ENCODE measurements at regions not wholly inside any gene's neighbourhood (a gene's known extent, or its start where the extent isn't known, plus 50 kb on each side); places are given as distances from the start of the nearest gene placed in this dataset.

GRCh38 chr6:121998631-121999030, 400.8 kb upstream of the HSF2 start:
- TF ChIP-seq, protein P1, sequence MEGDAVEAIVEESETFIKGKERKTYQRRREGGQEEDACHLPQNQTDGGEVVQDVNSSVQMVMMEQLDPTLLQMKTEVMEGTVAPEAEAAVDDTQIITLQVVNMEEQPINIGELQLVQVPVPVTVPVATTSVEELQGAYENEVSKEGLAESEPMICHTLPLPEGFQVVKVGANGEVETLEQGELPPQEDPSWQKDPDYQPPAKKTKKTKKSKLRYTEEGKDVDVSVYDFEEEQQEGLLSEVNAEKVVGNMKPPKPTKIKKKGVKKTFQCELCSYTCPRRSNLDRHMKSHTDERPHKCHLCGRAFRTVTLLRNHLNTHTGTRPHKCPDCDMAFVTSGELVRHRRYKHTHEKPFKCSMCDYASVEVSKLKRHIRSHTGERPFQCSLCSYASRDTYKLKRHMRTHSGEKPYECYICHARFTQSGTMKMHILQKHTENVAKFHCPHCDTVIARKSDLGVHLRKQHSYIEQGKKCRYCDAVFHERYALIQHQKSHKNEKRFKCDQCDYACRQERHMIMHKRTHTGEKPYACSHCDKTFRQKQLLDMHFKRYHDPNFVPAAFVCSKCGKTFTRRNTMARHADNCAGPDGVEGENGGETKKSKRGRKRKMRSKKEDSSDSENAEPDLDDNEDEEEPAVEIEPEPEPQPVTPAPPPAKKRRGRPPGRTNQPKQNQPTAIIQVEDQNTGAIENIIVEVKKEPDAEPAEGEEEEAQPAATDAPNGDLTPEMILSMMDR (conservative IDR thresholded peaks at IDR 0.05; ENCODE audit: low read depth, low read length), result no peak
- H3K4me3 ChIP-seq (ENCODE audit: low read length), result no peak overlapping the region
- no peak for DNase-seq (ENCODE audit: low read depth)

GRCh38 chr6:121999456-122000065, 399.9 kb upstream of the HSF2 start:
- DNase-seq (ENCODE audit: low read depth), result no peak
- no peak overlapping the region for H3K4me3 ChIP-seq (ENCODE audit: low read length)
- TF ChIP-seq, protein P1 (conservative IDR thresholded peaks at IDR 0.05; ENCODE audit: low read depth, low read length), result no peak

DNA sequence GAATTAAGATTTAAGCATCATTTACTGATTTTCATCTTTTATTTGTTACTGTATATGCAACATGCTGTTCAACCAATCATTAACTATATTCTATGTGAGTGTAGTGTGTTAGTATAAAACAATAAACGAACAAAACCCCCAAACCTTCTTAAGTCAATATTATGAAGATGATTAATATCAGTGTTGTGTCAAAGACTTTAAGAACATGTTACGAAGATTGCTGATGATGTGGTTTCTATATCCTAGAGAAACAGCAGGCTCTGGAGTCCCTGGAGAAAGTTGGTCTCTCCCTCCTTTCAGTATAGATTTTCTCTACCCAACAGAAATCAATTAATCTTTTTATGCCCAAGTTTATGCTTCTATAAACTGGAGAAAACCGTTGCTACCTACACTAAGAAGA, 393.8 kb upstream of the HSF2 start:
- no peak for DNase-seq (ENCODE audit: low read depth)
- TF ChIP-seq, protein P1 (conservative IDR thresholded peaks at IDR 0.05; ENCODE audit: low read depth, low read length), result no peak

GRCh38 chr6:122007339-122007738, 392.1 kb upstream of the HSF2 start:
- DNase-seq (ENCODE audit: low read depth), result no peak
- no peak overlapping the region for H3K4me3 ChIP-seq (ENCODE audit: low read length)
- TF ChIP-seq, protein P1 (conservative IDR thresholded peaks at IDR 0.05; ENCODE audit: low read depth, low read length), result no peak

More for the DNA sequence above, 393.8 kb upstream of the HSF2 start:
- H3K4me3 ChIP-seq (ENCODE audit: low read length), result no peak overlapping the region

DNA sequence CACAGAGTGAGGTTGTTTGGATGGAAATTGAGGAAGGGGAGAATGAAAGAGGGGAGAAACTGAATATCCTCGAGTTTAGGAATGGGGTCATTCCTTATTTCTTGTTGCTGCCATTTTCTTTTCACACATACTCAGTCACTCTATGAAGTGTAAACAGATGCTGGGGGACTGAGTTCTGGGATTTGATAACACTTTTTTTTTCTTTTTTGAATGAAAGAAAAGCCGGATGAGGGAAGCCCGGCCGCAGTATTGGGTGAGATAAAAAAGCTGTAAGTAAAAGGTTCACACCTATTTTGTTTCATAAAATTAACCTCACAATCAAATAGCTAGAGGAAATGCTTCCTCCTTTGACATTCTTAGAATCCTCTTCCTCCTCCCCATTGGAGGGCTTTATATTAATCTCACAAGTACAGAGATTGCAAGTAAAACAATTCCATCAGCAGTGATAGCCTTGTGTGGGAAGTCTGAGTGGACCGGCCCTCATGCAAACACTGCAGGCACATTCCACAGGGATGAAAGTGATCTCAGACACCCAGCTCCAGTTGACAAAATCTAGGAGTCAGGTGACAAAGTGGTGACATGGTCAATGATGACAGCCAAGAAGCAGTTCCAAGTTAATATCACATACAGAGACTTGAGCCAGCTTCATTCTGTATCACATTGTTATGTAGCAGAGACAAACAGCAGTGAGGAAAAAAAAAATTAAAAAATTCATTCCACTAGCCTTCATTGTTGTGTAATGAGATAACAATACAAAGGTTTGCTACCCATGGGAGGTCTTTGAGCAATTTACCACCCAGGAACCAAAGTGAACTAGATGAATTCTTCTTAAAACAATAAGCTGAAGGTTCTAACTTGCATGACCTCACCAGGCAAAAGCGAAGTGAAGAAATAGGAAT, 391.1 kb upstream of the HSF2 start:
- H3K4me3 ChIP-seq (ENCODE audit: low read length), result no peak overlapping the region
- TF ChIP-seq, protein P1 (conservative IDR thresholded peaks at IDR 0.05; ENCODE audit: low read depth, low read length), result no peak
- DNase-seq (ENCODE audit: low read depth), result no peak

- no peak overlapping the region for H3K4me3 ChIP-seq (ENCODE audit: low read length)
- TF ChIP-seq, protein P1 (conservative IDR thresholded peaks at IDR 0.05; ENCODE audit: low read depth, low read length), result no peak
- no peak for DNase-seq (ENCODE audit: low read depth)
These were observed 390.5 kb upstream of the HSF2 start for GRCh38 chr6:122009000-122009350.

DNA sequence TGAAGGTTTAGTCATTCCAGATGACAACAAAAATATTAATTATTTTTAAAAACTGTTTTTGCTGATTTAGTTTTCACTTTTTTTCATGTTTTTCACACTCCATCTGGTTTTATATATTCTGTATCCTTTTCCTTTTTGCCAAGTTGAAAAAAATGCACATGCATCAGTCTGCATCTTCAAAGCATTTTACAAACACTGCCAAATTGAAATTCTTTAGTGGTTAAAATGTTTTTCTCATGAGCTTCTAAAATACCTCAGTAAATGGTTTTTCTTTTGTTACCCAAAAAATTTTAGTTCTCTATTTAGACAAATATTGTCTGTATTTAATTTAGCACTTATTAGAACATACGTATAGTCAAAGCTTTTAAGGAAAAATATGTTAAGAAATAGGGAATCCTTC, 386.9 kb upstream of the HSF2 start:
- H3K4me3 ChIP-seq (ENCODE audit: low read length), result no peak overlapping the region
- TF ChIP-seq, protein P1 (conservative IDR thresholded peaks at IDR 0.05; ENCODE audit: low read depth, low read length), result no peak
- DNase-seq (ENCODE audit: low read depth), result no peak
